ENCODE measurements at regions not wholly inside any gene's neighbourhood (a gene's known extent, or its start where the extent isn't known, plus 50 kb on each side); places are given as distances from the start of the nearest gene placed in this dataset.

DNA sequence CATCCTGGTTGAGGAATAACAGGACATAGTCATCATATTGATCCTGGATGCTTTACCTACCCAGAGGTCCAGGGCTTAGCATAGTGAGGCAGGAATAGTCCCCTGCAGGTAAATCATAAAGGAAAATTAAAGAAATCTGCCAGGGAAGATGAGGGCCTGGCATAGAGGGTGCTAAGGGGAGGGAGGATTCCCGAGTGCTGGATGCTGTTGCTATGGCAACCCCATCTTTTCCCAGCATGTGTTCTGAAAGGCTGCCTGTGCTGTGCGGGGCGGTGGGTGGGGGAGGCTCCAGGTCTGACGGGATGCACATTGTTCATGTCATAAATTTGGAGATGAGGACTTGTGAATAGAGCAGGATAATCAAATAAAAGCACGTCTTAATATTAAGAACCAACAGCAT, 212.6 kb upstream of the PCSK2 start:
- in situ Hi-C loops (cut with HindIII; ENCODE audit: low pct_unique_long_range_greater_than_20kb, low sequenced_read_pairs), result no loop called here
- DNase-seq (ENCODE audit: low read depth in 1 of 2, low spot score in 1 of 2), result no peak
- TF ChIP-seq JUND (IDR thresholded peaks at IDR 0.05; ENCODE audit: low read depth), result no peak

DNA sequence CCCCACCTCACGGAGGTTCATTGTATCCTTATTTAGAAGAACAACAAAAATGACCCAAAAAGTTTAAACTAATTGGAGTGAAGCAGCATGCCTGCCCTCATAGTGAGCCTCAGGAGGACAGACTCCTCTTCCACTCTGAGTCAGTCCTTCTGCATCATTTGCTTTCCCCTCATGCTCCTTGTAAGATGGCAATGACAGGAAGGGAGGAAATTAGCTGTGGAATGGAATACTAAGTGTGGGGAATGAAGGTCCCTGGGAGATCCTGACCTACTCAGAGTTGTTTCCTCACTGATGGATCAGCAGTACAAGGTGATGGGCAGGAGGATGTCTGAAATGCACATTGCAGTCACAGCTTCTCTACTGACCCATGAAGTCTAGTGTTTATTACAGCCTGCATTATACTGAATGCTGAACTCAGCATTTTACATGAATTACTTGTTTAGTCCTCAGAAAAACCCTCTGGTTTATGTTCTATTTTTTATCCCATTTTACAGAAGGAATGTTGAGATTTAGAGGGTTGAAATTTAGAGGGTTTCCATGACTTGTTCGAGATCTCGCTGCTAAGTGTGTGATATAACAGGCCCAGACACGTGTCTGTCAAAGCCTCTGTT, 212.0 kb upstream of the PCSK2 start:
- no peak for TF ChIP-seq JUND (IDR thresholded peaks at IDR 0.05; ENCODE audit: low read depth)
- DNase-seq (ENCODE audit: low read depth in 1 of 2, low spot score in 1 of 2), result no peak
- in situ Hi-C loops (cut with HindIII; ENCODE audit: low pct_unique_long_range_greater_than_20kb, low sequenced_read_pairs), result no loop called here

DNA sequence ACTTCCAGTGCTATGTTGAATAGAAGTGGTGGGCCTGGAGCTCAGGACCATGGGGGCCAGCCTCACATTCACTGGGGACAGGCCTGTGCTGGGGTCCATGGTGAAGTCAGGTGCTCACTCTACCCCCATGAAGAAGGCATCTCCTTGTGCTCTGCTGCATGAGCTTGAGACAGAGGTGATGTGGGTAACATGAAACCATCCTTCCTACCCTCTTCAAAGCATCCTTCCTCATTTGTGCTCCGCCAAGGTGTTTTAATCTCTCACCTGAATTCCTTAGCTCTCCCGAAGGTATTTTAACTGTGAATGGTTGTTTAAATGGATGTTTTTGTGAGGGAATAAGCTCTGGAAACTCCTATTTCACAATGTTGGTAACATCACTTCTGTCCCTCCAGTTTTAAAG, 209.6 kb upstream of the PCSK2 start:
- TF ChIP-seq JUND (IDR thresholded peaks at IDR 0.05; ENCODE audit: low read depth), result no peak
- in situ Hi-C loops (cut with HindIII; ENCODE audit: low pct_unique_long_range_greater_than_20kb, low sequenced_read_pairs), result no loop called here
- DNase-seq (ENCODE audit: low read depth in 1 of 2, low spot score in 1 of 2), result no peak

DNA sequence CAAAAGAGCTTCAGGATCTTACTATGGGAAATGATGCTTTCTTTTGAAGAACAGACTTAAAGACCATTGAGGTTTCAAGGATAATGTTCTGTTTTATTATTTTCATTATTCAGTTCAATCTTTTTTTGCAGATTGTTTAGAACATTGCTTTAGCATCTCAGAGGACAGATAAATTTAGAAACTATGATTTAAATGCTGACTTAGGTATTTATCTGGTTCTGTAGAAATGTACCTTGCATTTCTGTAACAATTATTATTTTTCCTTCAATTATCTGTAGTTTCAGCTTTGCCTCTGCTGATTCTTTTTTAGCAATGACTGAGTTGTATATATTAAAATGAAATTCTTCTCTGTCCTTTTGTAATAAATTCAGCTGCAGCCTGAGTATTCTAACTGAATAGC, 205.4 kb upstream of the PCSK2 start:
- DNase-seq (ENCODE audit: low read depth in 1 of 2, low spot score in 1 of 2), result no peak
- in situ Hi-C loops (cut with HindIII; ENCODE audit: low pct_unique_long_range_greater_than_20kb, low sequenced_read_pairs), result no loop called here
- TF ChIP-seq JUND (IDR thresholded peaks at IDR 0.05; ENCODE audit: low read depth), result no peak

DNA sequence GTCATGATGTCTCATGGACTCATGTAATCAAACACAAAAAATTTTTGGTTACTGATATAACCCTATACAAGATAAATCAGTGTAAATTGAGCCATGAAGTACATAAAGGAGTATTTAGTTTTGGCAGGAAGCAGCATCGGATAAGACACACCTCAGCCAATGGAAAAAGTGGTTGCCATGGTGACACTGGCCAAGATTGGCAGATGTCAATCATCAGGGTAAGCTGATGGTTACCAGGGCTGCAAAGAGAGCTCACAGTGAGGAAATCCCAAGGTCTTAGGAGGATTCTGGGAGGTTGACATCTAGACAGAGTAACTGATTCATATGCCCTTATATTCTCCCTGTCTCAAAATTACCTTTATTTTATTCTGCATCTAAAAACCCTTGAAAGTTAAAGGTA, 203.8 kb upstream of the PCSK2 start:
- no peak for DNase-seq (ENCODE audit: low read depth in 1 of 2, low spot score in 1 of 2)
- in situ Hi-C loops (cut with HindIII; ENCODE audit: low pct_unique_long_range_greater_than_20kb, low sequenced_read_pairs), result no loop called here
- no peak for TF ChIP-seq JUND (IDR thresholded peaks at IDR 0.05; ENCODE audit: low read depth)

DNA sequence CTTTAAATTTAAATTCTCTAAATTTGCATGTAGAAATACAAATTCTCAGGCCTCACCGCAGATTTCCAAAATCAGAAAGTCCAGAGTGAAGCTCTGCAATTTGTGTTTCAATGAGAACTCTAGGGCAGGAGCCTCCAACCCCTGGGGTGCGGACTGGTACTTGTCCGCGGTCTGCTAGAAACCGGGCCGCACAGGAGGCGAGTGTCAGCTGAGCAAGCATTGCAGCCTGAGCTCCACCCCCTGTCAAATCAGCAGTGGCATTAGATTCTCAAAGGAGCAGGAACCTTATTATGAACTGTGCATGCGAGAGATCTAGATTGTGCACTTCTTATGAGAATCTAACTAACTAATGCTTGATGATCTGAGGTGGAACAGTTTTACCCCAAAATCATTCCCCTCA, 203.0 kb upstream of the PCSK2 start:
- no peak for DNase-seq (ENCODE audit: low read depth in 1 of 2, low spot score in 1 of 2)
- in situ Hi-C loops (cut with HindIII; ENCODE audit: low pct_unique_long_range_greater_than_20kb, low sequenced_read_pairs), result no loop called here
- no peak for TF ChIP-seq JUND (IDR thresholded peaks at IDR 0.05; ENCODE audit: low read depth)

DNA sequence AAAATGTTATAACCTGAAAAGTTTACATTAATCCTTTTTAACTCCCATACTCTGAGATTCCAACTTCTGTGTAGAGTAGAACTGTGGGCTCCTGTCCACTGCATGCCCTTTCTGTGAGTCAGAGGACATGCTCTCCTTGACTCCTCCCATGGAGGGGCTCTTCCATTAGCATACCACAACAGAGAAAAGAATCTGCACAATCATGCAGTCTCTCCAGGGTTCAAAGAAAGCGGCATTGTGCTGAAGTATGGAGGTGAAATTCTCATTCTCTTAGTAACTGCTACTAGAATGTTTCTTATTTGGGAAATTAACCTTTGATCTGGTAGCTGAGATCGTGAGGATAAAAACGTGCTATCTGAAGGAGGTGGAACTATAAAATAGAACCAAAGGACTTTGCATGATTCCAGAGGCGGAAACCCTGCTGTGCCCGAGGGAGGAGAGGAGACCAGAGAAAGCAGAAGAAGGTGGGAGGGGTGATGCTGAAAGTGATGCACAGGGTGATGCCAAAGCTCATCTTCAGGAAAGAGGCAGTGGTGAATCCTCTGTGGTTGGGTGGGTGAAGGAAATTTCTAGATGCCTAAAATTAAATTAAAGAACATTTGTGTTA, 202.2 kb upstream of the PCSK2 start:
- in situ Hi-C loops (cut with HindIII; ENCODE audit: low pct_unique_long_range_greater_than_20kb, low sequenced_read_pairs), result no loop called here
- TF ChIP-seq JUND (IDR thresholded peaks at IDR 0.05; ENCODE audit: low read depth), result no peak
- no peak for DNase-seq (ENCODE audit: low read depth in 1 of 2, low spot score in 1 of 2)

DNA sequence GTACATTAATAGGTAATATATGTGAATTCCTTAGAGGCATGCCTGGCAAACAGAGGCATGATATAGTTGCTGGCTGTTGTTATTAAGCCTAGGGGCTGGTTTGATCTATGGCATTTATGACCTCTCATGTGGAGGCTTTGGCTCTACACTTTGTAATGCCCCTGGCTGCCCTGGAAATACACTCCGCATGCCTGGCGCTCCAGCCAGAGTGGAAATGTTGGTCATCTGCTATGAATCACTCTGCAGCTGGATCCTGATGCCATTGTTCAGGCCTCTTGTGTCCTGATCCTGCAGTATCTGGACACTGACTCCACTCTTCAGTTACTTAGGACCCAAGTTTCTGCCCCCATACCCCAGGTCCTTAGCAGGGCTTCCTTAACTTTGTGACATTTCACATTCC, 200.5 kb upstream of the PCSK2 start:
- no peak for TF ChIP-seq JUND (IDR thresholded peaks at IDR 0.05; ENCODE audit: low read depth)
- in situ Hi-C loops (cut with HindIII; ENCODE audit: low pct_unique_long_range_greater_than_20kb, low sequenced_read_pairs), result no loop called here
- no peak for DNase-seq (ENCODE audit: low read depth in 1 of 2, low spot score in 1 of 2)

DNA sequence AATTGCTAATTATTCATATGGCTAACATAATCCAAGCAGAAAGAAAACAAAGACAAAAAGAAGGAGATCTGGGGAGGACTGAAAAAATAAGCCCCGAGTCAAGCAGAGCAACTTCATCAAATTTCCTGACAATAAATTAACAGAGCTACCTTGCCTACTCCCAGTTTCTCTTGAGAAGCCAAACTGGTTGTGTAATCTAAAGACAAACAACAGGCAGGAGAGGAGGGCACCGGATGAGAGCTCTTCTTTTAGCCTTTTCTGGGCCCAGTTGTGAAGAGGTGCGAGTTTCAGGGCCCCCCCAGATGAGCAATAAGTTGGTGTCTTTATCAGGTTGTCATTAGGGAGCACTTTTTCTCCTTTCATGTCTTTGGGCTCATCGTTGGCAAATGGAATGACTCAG, 197.1 kb upstream of the PCSK2 start:
- DNase-seq (ENCODE audit: low read depth in 1 of 2, low spot score in 1 of 2), result no peak
- in situ Hi-C loops (cut with HindIII; ENCODE audit: low pct_unique_long_range_greater_than_20kb, low sequenced_read_pairs), result no loop called here
- TF ChIP-seq JUND (IDR thresholded peaks at IDR 0.05; ENCODE audit: low read depth), result no peak

DNA sequence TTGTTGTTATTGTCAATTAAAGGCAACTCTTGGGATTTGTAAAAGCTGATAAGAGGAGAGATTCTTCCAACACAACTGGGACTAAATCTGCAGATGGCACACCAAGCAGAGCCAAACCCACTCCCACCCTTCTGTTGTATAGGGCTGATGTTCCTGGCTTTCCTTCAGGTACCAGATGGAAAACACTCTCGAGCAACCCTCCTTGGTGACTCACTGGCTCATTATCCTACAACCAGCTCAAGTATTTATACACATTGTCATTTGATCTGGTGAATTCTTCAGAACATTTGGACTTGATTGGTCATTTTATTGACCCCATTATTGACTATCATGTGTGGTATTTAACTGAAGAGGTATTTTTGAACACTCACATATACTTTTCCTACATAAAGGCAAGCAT, 190.3 kb upstream of the PCSK2 start:
- no peak for DNase-seq (ENCODE audit: low read depth in 1 of 2, low spot score in 1 of 2)
- no peak for TF ChIP-seq JUND (IDR thresholded peaks at IDR 0.05; ENCODE audit: low read depth)
- in situ Hi-C loops (cut with HindIII; ENCODE audit: low pct_unique_long_range_greater_than_20kb, low sequenced_read_pairs), result no loop called here

DNA sequence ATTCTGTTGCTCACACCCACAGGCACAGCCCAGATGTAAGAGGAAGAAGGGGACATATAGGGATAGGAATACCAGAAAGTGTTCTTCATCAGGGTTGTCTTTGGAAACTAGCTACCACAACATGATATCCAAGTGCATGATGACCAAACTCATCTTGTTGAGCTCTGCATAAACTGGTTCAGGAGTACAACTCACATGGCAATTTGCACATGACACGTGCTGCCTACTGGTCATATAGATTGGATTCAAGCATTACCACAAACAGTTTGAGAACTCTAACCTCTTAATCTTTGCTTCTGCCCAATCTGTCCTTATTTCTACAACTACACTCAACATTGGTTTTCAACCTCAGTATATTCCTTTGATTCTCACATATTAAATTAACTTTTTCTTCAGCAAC, 184.7 kb upstream of the PCSK2 start:
- TF ChIP-seq JUND (IDR thresholded peaks at IDR 0.05; ENCODE audit: low read depth), result no peak
- in situ Hi-C loops (cut with HindIII; ENCODE audit: low pct_unique_long_range_greater_than_20kb, low sequenced_read_pairs), result no loop called here
- DNase-seq (ENCODE audit: low read depth in 1 of 2, low spot score in 1 of 2), result no peak

DNA sequence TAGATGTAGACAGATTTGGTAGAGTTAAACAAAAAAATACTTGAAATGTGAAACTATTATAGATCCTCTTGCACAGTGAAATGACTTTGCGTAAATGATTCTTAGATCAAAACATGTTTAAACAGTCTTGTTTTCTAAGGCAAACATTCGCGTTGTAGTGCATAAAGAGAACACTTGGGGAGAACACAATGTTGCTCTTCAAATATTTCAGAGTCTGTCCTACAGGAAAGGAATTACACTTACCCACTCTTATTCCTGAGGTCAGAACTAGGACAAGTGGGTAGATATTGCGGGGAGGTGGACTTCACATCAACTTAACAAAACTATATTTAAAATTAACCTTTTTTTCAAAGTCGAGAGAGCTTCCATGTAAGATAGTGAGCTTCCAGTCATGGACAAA, 183.5 kb upstream of the PCSK2 start:
- no peak for DNase-seq (ENCODE audit: low read depth in 1 of 2, low spot score in 1 of 2)
- no peak for TF ChIP-seq JUND (IDR thresholded peaks at IDR 0.05; ENCODE audit: low read depth)
- in situ Hi-C loops (cut with HindIII; ENCODE audit: low pct_unique_long_range_greater_than_20kb, low sequenced_read_pairs), result no loop called here

DNA sequence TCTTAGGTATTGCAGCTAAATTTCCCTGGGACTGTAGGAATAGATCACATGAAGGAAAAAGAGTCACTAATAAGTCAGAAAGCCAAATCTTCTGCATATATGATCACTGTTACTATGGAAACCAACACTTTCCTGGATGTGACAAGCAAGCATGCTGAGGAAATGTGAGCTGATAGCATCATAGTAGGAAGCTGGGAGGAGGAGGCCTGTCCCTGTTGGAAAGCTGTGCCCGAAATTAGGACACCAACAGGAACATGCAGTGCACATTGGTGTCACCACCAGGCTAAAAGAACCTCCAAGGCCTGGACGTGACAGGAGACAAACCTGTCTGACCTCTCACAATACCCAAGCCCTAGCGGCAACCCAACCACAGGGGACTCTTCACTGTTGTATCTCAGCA, 181.9 kb upstream of the PCSK2 start:
- no peak for DNase-seq (ENCODE audit: low read depth in 1 of 2, low spot score in 1 of 2)
- TF ChIP-seq JUND (IDR thresholded peaks at IDR 0.05; ENCODE audit: low read depth), result no peak
- in situ Hi-C loops (cut with HindIII; ENCODE audit: low pct_unique_long_range_greater_than_20kb, low sequenced_read_pairs), result no loop called here

DNA sequence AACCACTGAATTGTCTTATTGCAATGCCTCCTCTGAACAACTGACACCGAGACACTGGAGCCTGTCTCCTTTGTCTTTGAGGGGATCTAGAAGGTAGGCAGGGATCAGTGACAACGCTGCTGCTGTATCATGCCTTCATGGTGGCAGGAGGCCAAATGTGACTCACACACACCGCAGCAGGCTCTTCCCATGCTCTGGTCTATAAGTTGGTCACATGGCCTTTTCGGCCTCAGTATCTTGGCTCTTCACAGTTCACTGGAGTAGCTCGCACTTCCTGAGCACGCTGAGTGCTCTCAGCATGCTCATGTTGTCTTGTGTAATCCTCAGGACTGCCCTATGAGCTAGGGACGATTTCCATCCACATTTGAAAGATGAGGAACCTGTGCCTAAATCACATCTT, 167.4 kb upstream of the PCSK2 start:
- DNase-seq (ENCODE audit: low read depth in 1 of 2, low spot score in 1 of 2), result no peak
- in situ Hi-C loops (cut with HindIII; ENCODE audit: low pct_unique_long_range_greater_than_20kb, low sequenced_read_pairs), result no loop called here
- TF ChIP-seq JUND (IDR thresholded peaks at IDR 0.05; ENCODE audit: low read depth), result no peak
